Neutrophil (primary cell): ENCODE measurements at regions not wholly inside any gene's neighbourhood (a gene's known extent, or its start where the extent isn't known, plus 50 kb on each side); places are given as distances from the start of the nearest gene placed in this dataset.

Experiments used
- H3K27ac ChIP-seq: fragments of 200-600 bp; sonication (generic); 2 replicates; pipeline ENCODE4 v1.5.1; 2016; ENCODE audit warnings: mild to moderate bottlenecking, moderate library complexity
- H3K27me3 ChIP-seq: fragments of 200-600 bp; sonication (generic); 2 replicates; pipeline ENCODE4 v1.6.0; 2016; ENCODE audit warnings: mild to moderate bottlenecking
- H3K36me3 ChIP-seq: fragments of 200-600 bp; sonication (generic); 2 replicates; pipeline ENCODE4 v1.5.1; 2017
- H3K4me1 ChIP-seq, 2 experiments: fragments of 200-600 bp in 1 of 2; sonication (generic) in 1 of 2; 1 replicate in 1 of 2; 2 replicates in 1 of 2; pipeline versions ENCODE4 v1.5.1 to v1.6.1; 2013 to 2016; ENCODE audit warnings: low read depth in 1 of 2, low read length in 1 of 2, mild to moderate bottlenecking in 1 of 2, moderate library complexity in 1 of 2; ENCODE audit not compliant: control insufficient read depth in 1 of 2, insufficient read depth in 1 of 2
- H3K4me3 ChIP-seq, 2 experiments: fragments of 200-600 bp in 1 of 2; sonication (generic) in 1 of 2; 1 replicate in 1 of 2; 2 replicates in 1 of 2; pipeline ENCODE4 v1.5.1; 2013 to 2016; ENCODE audit warnings: low read depth in 1 of 2, low read length in 1 of 2, mild to moderate bottlenecking in 1 of 2, moderate library complexity in 1 of 2
- H3K9me3 ChIP-seq: fragments of 200-600 bp; sonication (generic); 2 replicates; pipeline ENCODE4 v1.5.1; 2016
- CTCF ChIP-seq: fragments of 200-600 bp; sonication (generic); IDR thresholded peaks from 2 replicates; pipeline ENCODE4 v1.5.1; 2016; ENCODE audit warnings: antibody characterized with exemption

DNA sequence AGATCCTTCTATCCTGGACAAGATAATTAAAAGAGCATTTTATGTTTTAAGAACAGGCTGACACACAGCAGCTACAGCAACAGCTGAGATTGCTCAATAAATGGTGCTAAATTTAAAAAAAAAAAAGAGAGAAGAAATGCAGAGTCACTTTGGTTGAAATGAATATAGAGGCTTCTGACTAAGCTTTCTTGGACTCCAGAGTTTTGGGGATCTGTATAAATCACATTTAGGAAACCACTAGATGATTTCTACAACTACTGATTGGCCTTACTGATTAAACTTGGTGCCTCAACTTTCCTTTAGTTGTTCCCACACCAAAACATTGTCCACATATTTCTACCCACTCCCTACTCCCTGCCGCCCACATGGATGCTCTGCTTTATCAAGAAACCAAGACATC is 132.9 kb upstream of the ZBTB20 start:
- no peaks in the 10 kb centered on the region for H3K36me3 ChIP-seq
- no peak for TF ChIP-seq CTCF
- no peak overlapping the region for H3K27ac ChIP-seq
- no peak overlapping the region for H3K4me3 ChIP-seq
- H3K9me3 ChIP-seq, result no peaks in the 10 kb centered on the region
- H3K27me3 ChIP-seq, result no peaks in the 10 kb centered on the region
- peaks cover 6 to 16% of the 10 kb centered on the region in 2 experiments for H3K4me1 ChIP-seq

- Histone ChIP-seq H3K27ac (no peak overlapping the region), H3K4me1 (peaks cover 6 to 16% of the 10 kb centered on the region in 2 experiments), H3K27me3 (no peaks in the 10 kb centered on the region), H3K9me3 (no peaks in the 10 kb centered on the region), H3K36me3 (no peaks in the 10 kb centered on the region), H3K4me3 (no peak overlapping the region)
- no peak for TF ChIP-seq CTCF
These were observed 133.4 kb upstream of the ZBTB20 start for GRCh38 chr3:115280506-115280905.

DNA sequence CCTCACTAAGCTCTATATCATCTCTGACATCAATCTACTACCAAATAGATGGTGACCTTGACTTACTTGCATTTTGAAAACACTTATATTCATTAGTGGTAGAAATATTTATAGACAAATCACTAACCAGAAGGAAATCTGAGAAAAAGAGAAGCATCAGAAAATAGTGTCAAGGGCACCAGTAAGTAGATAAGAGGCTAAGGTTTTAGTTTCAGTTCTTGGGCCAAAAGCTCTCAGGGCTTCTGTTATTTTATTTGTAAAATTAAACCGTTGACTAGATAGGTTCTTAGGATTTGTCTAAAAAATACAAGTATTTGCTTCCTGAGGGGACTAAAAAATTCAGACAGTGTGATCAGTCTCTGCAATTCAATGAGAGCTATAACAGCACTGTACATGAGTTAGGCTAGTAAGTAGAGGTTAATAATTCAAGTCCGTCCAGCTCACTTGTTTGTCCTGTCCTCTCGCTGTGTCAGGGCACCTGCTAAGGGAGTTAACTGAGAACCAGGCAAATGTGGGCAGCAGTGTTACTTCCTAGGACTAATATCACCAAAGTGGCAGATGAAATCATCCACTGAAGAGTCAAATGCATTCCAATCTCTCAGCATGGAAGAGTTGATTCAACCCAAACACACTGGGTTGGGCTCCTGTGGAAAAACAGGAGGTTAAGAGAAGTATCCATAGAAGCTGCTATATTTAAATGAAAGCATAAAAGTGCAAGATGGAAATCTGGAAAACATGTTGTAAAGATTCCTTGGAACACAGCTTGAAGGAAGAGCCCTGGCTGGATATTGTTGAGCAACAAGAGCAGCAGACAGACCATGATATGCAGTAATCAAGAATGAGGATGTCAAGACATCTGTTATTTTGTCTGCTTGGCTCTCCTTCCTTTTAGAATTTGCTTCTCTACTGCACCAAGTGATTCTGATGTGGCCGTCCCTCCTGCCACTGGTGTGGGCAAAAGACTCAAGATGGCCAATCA is 134.9 kb upstream of the ZBTB20 start:
- Histone ChIP-seq H3K9me3 (no peaks in the 10 kb centered on the region), H3K36me3 (no peaks in the 10 kb centered on the region), H3K4me1 (peaks cover 0 to 9% of the 10 kb centered on the region in 2 experiments), H3K27ac (no peak overlapping the region), H3K27me3 (no peaks in the 10 kb centered on the region), H3K4me3 (no peak overlapping the region)
- no peak for TF ChIP-seq CTCF

DNA sequence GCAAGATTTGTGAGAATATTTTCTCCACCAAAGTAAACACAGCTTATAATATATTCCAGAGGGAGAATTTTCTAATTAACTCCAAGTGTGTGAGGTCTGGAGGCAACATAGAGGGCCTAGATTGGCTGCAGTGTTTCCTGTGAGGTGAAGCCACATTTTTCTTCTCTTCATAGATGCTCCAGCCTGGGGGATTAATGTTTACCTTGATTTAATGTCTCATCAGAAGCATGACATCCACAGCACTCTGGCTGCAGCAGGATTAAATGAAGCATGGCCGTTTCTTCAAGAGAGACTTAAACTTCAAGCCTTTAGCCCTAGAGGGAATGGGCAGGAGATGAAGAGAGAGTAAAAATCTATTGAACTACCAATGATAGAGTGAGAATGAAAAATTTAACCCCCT is 137.9 kb upstream of the ZBTB20 start:
- no peak for TF ChIP-seq CTCF
- Histone ChIP-seq H3K36me3 (no peaks in the 10 kb centered on the region), H3K9me3 (no peaks in the 10 kb centered on the region), H3K27ac (no peak overlapping the region), H3K4me1 (peaks cover 0 to 8% of the 10 kb centered on the region in 2 experiments), H3K4me3 (no peak overlapping the region), H3K27me3 (no peaks in the 10 kb centered on the region)

- no peak for TF ChIP-seq CTCF
These were observed 139.6 kb upstream of the ZBTB20 start for GRCh38 chr3:115286529-115287197.

More at GRCh38 chr3:115286529-115287197, 139.6 kb upstream of the ZBTB20 start:
- H3K27ac ChIP-seq, result no peak overlapping the region
- H3K9me3 ChIP-seq, result no peaks in the 10 kb centered on the region
- H3K4me3 ChIP-seq, result no peak overlapping the region
- H3K36me3 ChIP-seq, result no peaks in the 10 kb centered on the region
- no peaks in the 10 kb centered on the region for H3K4me1 ChIP-seq
- H3K27me3 ChIP-seq, result no peaks in the 10 kb centered on the region
